ENCODE measurements at regions not wholly inside any gene's neighbourhood (a gene's known extent, or its start where the extent isn't known, plus 50 kb on each side); places are given as distances from the start of the nearest gene placed in this dataset.
"Not testable (repeated sequence)": the region's sequence is repeated elsewhere in the genome, so short reads cannot be mapped to it uniquely, and the experiment has no call there.

DNA sequence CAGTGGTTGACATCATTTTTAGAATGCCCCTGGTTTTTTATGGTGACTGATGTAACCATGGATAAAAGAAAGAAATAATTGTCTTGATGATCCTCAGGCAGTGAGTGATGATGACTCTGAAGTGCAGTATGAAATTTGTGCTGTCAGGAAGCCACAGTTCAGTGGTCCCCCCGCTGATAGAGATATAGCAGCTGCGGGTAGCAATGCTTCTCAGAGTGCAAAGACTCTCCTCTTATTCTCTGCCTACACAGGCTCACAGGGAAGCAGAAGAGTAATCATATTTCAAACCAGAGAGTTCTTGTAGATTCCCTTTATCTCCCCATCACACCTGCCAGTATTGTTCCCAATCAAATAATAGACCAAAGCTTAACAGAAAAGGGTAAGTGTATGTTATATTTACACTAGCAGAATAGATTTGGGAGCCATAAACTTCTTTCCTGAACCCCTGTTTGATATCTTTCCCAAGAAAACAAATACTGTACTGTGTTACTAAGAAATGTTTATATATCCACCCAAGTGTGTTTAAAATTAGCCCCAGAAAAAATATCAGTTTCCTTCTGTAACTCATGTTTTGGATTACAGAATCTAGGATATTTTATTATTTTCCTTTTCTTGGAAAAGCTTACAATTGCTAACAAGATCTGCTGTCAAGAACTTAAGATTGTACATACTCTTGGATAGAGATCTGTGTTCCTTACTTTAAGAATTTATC is 1817.4 kb upstream of the FLRT2 start:
- intact Hi-C loops (cut with DNase I; ENCODE audit: low total_unique reads) (no loop called here), in situ Hi-C loops (cut with MboI; ENCODE audit: low pct_ligation_motif_present in 1 of 4, low pct_unique_long_range_greater_than_20kb in 1 of 4, low sequenced_read_pairs in 3 of 4) (no loop called here)
- Histone ChIP-seq H3K27ac (no peak overlapping the region), H3K9me3 (no peaks in the 10 kb centered on the region), H3K36me3 (no peaks in the 10 kb centered on the region), H3K27me3 (no peaks in the 10 kb centered on the region), H3K4me3 (no peak overlapping the region), H3K4me1 (no peaks in the 10 kb centered on the region)
- no peak for DNase-seq
- 55 to 73% methylated on average over 2 of the region's 2 CpGs for WGBS, 2 donors (ENCODE audit: low coverage in 1 of 2)
- TF ChIP-seq POLR2AphosphoS5 (IDR thresholded peaks at IDR 0.05) (no peak), POLR2A (IDR thresholded peaks at IDR 0.05) (no peak), EP300 (IDR thresholded peaks at IDR 0.05; ENCODE audit: low read depth) (no peak)
- TF ChIP-seq, protein P1, sequence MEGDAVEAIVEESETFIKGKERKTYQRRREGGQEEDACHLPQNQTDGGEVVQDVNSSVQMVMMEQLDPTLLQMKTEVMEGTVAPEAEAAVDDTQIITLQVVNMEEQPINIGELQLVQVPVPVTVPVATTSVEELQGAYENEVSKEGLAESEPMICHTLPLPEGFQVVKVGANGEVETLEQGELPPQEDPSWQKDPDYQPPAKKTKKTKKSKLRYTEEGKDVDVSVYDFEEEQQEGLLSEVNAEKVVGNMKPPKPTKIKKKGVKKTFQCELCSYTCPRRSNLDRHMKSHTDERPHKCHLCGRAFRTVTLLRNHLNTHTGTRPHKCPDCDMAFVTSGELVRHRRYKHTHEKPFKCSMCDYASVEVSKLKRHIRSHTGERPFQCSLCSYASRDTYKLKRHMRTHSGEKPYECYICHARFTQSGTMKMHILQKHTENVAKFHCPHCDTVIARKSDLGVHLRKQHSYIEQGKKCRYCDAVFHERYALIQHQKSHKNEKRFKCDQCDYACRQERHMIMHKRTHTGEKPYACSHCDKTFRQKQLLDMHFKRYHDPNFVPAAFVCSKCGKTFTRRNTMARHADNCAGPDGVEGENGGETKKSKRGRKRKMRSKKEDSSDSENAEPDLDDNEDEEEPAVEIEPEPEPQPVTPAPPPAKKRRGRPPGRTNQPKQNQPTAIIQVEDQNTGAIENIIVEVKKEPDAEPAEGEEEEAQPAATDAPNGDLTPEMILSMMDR (IDR thresholded peaks at IDR 0.05): no peak

DNA sequence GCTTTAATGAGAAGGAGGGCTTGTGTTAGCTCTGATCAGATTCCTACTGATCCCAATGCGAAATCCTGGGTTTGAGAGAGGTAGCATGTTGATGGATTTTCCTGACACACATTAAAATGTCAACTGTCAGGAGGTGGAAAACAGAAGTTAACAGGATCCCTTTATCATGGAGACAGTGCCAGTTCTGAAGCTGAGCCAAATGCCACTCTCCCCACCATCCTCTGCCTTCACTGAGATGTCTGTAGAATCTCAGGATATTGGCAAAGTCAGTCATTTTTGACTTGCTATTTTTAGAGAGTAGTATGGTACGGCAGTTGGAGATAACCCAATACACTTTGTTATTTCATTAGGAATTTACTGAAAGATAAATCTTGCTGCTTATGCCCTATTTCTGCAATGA is 1816.2 kb upstream of the FLRT2 start:
- 70 to 74% methylated on average over 2 of the region's 2 CpGs for WGBS, 2 donors (ENCODE audit: low coverage in 1 of 2)

DNA sequence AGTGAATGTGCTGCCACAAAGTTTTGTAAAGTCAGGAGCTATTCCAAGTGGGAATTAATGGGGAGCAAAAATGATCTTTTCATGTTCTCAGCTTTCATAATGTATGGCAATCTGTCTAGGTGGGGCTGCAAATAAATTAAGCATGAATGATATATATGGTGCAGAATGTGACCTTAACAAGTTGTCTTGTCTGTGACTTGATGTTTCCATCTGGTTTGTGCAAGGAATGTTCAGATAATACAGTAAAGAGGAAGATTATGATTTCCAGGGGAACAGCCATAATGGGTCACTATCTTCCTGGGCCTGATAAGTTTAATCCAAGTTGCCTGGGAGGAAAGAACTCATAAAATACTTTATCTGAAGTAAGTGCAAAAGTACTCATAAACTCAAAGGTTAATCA is 1815.8 kb upstream of the FLRT2 start:
- no peaks in the 10 kb centered on the region for H3K9me3 ChIP-seq
- in situ Hi-C loops (cut with MboI; ENCODE audit: low pct_ligation_motif_present in 1 of 4, low pct_unique_long_range_greater_than_20kb in 1 of 4, low sequenced_read_pairs in 3 of 4): no loop called here
- no peak for TF ChIP-seq POLR2AphosphoS5 (IDR thresholded peaks at IDR 0.05)
- no peak for TF ChIP-seq POLR2A (IDR thresholded peaks at IDR 0.05)
- TF ChIP-seq, protein P1 (IDR thresholded peaks at IDR 0.05): no peak
- no peak for TF ChIP-seq EP300 (IDR thresholded peaks at IDR 0.05; ENCODE audit: low read depth)
- no peak for DNase-seq
- no peaks in the 10 kb centered on the region for H3K36me3 ChIP-seq
- H3K27me3 ChIP-seq: no peaks in the 10 kb centered on the region
- no peak overlapping the region for H3K27ac ChIP-seq
- intact Hi-C loops (cut with DNase I; ENCODE audit: low total_unique reads): no loop called here
- no peak overlapping the region for H3K4me3 ChIP-seq
- H3K4me1 ChIP-seq: no peaks in the 10 kb centered on the region

More for the DNA sequence above, 1816.2 kb upstream of the FLRT2 start:
- no peaks in the 10 kb centered on the region for H3K27me3 ChIP-seq
- no peak overlapping the region for H3K4me3 ChIP-seq
- H3K36me3 ChIP-seq: no peaks in the 10 kb centered on the region
- H3K9me3 ChIP-seq: no peaks in the 10 kb centered on the region
- H3K4me1 ChIP-seq: no peaks in the 10 kb centered on the region
- DNase-seq: no peak
- TF ChIP-seq POLR2AphosphoS5 (IDR thresholded peaks at IDR 0.05) (no peak), POLR2A (IDR thresholded peaks at IDR 0.05) (no peak), EP300 (IDR thresholded peaks at IDR 0.05; ENCODE audit: low read depth) (no peak)
- TF ChIP-seq, protein P1 (IDR thresholded peaks at IDR 0.05): no peak
- in situ Hi-C loops (cut with MboI; ENCODE audit: low pct_ligation_motif_present in 1 of 4, low pct_unique_long_range_greater_than_20kb in 1 of 4, low sequenced_read_pairs in 3 of 4): no loop called here
- H3K27ac ChIP-seq: no peak overlapping the region
- intact Hi-C loops (cut with DNase I; ENCODE audit: low total_unique reads): no loop called here

DNA sequence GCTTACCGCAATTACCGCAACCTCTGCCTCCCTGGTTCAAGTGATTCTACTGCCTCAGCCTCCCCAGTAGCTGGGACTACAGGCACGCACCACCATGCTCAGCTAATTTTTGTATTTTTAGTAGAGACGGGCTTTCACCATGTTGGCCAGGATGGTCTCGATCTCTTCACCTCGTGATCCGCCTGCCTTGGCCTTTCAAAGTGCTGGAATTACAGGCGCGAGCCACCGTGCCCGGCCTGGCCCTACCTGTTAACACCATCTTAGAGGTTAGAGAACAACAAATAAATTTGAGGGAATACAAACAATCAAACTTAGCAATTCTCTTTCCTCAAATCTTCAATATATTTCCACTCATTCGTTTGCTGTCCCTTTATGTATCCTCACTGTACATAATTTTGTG is 1810.5 kb upstream of the FLRT2 start:
- H3K4me3 ChIP-seq; H3K27me3 ChIP-seq; H3K36me3 ChIP-seq; intact Hi-C loops (cut with DNase I; ENCODE audit: low total_unique reads); H3K27ac ChIP-seq; H3K4me1 ChIP-seq; in situ Hi-C loops (cut with MboI; ENCODE audit: low pct_ligation_motif_present in 1 of 4, low pct_unique_long_range_greater_than_20kb in 1 of 4, low sequenced_read_pairs in 3 of 4); H3K9me3 ChIP-seq; DNase-seq: not testable (repeated sequence)
- WGBS, 2 donors (ENCODE audit: low coverage in 1 of 2): 91 to 95% methylated on average over 6 to 12 of the region's 12 CpGs

DNA sequence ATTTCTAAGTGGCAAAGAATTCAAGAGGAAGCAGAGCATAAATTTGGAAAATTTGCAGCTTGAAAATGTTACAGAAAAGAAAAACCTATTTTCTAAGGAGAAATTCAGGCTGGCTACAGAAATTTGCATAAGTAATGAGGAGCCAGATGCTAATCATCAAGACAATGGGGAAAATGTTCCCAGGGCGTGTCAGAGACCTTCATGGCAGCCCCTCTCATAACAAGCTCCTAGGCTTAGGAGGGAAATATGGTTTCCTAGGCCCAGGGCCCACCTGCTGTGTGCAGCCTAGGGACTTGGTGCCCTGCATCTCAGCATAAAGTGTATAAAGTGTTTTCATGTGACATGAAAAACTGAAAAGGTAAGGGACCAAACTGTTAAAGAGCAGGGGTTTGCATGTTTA is 1796.3 kb upstream of the FLRT2 start:
- WGBS, 2 donors (ENCODE audit: low coverage in 1 of 2): 55 to 88% methylated on average over 1 of the region's 1 CpG

More for the DNA sequence above, 1796.3 kb upstream of the FLRT2 start:
- Histone ChIP-seq H3K4me1 (no peaks in the 10 kb centered on the region), H3K36me3 (no peaks in the 10 kb centered on the region), H3K4me3 (no peak overlapping the region), H3K27me3 (no peaks in the 10 kb centered on the region), H3K9me3 (no peaks in the 10 kb centered on the region), H3K27ac (no peak overlapping the region)
- TF ChIP-seq EP300 (IDR thresholded peaks at IDR 0.05; ENCODE audit: low read depth) (no peak), POLR2AphosphoS5 (IDR thresholded peaks at IDR 0.05) (no peak), POLR2A (IDR thresholded peaks at IDR 0.05) (no peak)
- TF ChIP-seq, protein P1 (IDR thresholded peaks at IDR 0.05): no peak
- intact Hi-C loops (cut with DNase I; ENCODE audit: low total_unique reads): no loop called here
- no peak for DNase-seq
- in situ Hi-C loops (cut with MboI; ENCODE audit: low pct_ligation_motif_present in 1 of 4, low pct_unique_long_range_greater_than_20kb in 1 of 4, low sequenced_read_pairs in 3 of 4): no loop called here

All from transverse colon (tissue), 4 donors.